ENCODE measurements at regions not wholly inside any gene's neighbourhood (a gene's known extent, or its start where the extent isn't known, plus 50 kb on each side); places are given as distances from the start of the nearest gene placed in this dataset.

GRCh38 chr16:54506741-54507500 is 220.3 kb upstream of the IRX3 start:
- WGBS (ENCODE audit: missing lambda C conversion rate) = 25% methylated on average over 11 of the region's 11 CpGs
- CTCF ChIA-PET = no interaction called here

GRCh38 chr16:54506214-54506580 is 219.6 kb upstream of the IRX3 start:
- ChIA-PET CTCF (interaction anchor here (0.6 kb wide), 1 partner anchor 1004 kb away, joined by 3 read pairs; no protein-coding TSS in a partner anchor), POLR2A (no interaction called here)
- FAIRE-seq = no peak
- no peak for DNase-seq (ENCODE audit: low read depth in 1 of 2, low spot score in 1 of 2)
- H3K9me3 ChIP-seq = no peaks in the 10 kb centered on the region
- 74% methylated on average over 8 of the region's 8 CpGs for WGBS (ENCODE audit: missing lambda C conversion rate)
- H3K4me2 ChIP-seq = no peak overlapping the region
- no peak overlapping the region for H3K4me3 ChIP-seq
- TF ChIP-seq BHLHE40 (IDR thresholded peaks at IDR 0.05; ENCODE audit: low read depth, low read length) (no peak), RARB (CRISPR knock-in tag; IDR thresholded peaks at IDR 0.05) (no peak), HOXA7 (CRISPR knock-in tag; IDR thresholded peaks at IDR 0.05) (no peak), SMC3 (IDR thresholded peaks at IDR 0.05) (no peak)
- no peak overlapping the region for H3K27ac ChIP-seq
- no peak for ATAC-seq
- H3K4me1 ChIP-seq = no peaks in the 10 kb centered on the region

More at GRCh38 chr16:54506741-54507500, 220.3 kb upstream of the IRX3 start:
- Histone ChIP-seq H3K27ac (no peak overlapping the region), H3K4me2 (no peak overlapping the region), H3K4me1 (no peaks in the 10 kb centered on the region), H3K9me3 (no peaks in the 10 kb centered on the region), H3K4me3 (no peak overlapping the region)
- TF ChIP-seq NFE2L2 (conservative IDR thresholded peaks at IDR 0.05; ENCODE audit: low read length) (no peak), NPAS2 (CRISPR knock-in tag; IDR thresholded peaks at IDR 0.05; ENCODE audit: borderline replicate concordance) (no peak), ZFP36 (IDR thresholded peaks at IDR 0.05; ENCODE audit: borderline replicate concordance, partially characterized antibody) (no peak), EP300 (IDR thresholded peaks at IDR 0.05) (no peak), REST (IDR thresholded peaks at IDR 0.05) (no peak), FOSB (CRISPR knock-in tag; IDR thresholded peaks at IDR 0.05) (no peak), ZC3H11A (IDR thresholded peaks at IDR 0.05) (no peak), RAD21 (conservative IDR thresholded peaks at IDR 0.05 in 1 of 2, IDR thresholded peaks at IDR 0.05 in 1 of 2) (no peak), KDM5A (IDR thresholded peaks at IDR 0.05) (no peak), EHMT2 (IDR thresholded peaks at IDR 0.05; ENCODE audit: low read depth) (no peak)
- POLR2A ChIA-PET = no interaction called here
- ATAC-seq (no peak), FAIRE-seq (no peak), DNase-seq (ENCODE audit: low read depth in 1 of 2, low spot score in 1 of 2) (no peak)

- 58% methylated on average over 10 of the region's 10 CpGs for WGBS (ENCODE audit: missing lambda C conversion rate)
- H3K4me2 ChIP-seq = no peak overlapping the region
- TF ChIP-seq MAFK (IDR thresholded peaks at IDR 0.05; ENCODE audit: partially characterized antibody) (peak; percentile 43), EHMT2 (IDR thresholded peaks at IDR 0.05; ENCODE audit: low read depth) (no peak)
- no peak for ATAC-seq
- ChIA-PET POLR2A (no interaction called here), CTCF (interaction anchor here (0.6 kb wide), 1 partner anchor 1003 kb away, joined by 3 read pairs; no protein-coding TSS in a partner anchor)
- no peaks in the 10 kb centered on the region for H3K4me1 ChIP-seq
- no peaks in the 10 kb centered on the region for H3K9me3 ChIP-seq
- no peak for FAIRE-seq
- DNase-seq (ENCODE audit: low read depth in 1 of 2, low spot score in 1 of 2) = no peak
- H3K4me3 ChIP-seq = no peak overlapping the region
- H3K27ac ChIP-seq = no peak overlapping the region
Measured at GRCh38 chr16:54505549-54506213, 219.1 kb upstream of the IRX3 start.

- Histone ChIP-seq H3K9me3 (no peaks in the 10 kb centered on the region), H3K4me1 (no peaks in the 10 kb centered on the region), H3K4me3 (no peak overlapping the region), H3K27ac (no peak overlapping the region), H3K4me2 (no peak overlapping the region)
- ChIA-PET POLR2A (no interaction called here), CTCF (no interaction called here)
- WGBS (ENCODE audit: missing lambda C conversion rate) = 44% methylated on average over 12 of the region's 12 CpGs
- no peak for TF ChIP-seq HEYL (CRISPR knock-in tag; IDR thresholded peaks at IDR 0.05)
- no peak for TF ChIP-seq RAD21 (conservative IDR thresholded peaks at IDR 0.05 in 1 of 2, IDR thresholded peaks at IDR 0.05 in 1 of 2)
- no peak for TF ChIP-seq SMC3 (IDR thresholded peaks at IDR 0.05)
- no peak for TF ChIP-seq E2F6 (IDR thresholded peaks at IDR 0.05; ENCODE audit: borderline replicate concordance, low read depth)
- TF ChIP-seq REST (IDR thresholded peaks at IDR 0.05) = no peak
- no peak for TF ChIP-seq GATA3 (IDR thresholded peaks at IDR 0.05; ENCODE audit: borderline replicate concordance)
- TF ChIP-seq PHF8 (IDR thresholded peaks at IDR 0.05; ENCODE audit: borderline replicate concordance, low read depth) = no peak
- TF ChIP-seq KDM5A (IDR thresholded peaks at IDR 0.05) = no peak
- DNase-seq (ENCODE audit: low read depth in 1 of 2, low spot score in 1 of 2) (no peak), ATAC-seq (no peak), FAIRE-seq (no peak)
Measured at GRCh38 chr16:54504372-54504771, 217.8 kb upstream of the IRX3 start.

All from A549 (cell line).